Inflammatory macrophage (primary cell): ENCODE measurements at regions not wholly inside any gene's neighbourhood (a gene's known extent, or its start where the extent isn't known, plus 50 kb on each side); places are given as distances from the start of the nearest gene placed in this dataset.
"Not testable (repeated sequence)": the region's sequence is repeated elsewhere in the genome, so short reads cannot be mapped to it uniquely, and the experiment has no call there.

Experiments used
- DNase-seq, 2 donors: peaks; one replicate each; pipeline ENCODE4 v3.0.0-alpha.2; 2020 to 2022

GRCh38 chr2:210963386-210963785, 407.0 kb downstream of the CPS1 start:
- no peak for DNase-seq

- no peak for DNase-seq
Observed at GRCh38 chr2:210964141-210964764, 407.9 kb downstream of the CPS1 start.

- DNase-seq: no peak
Observed at GRCh38 chr2:210965472-210965871, 409.1 kb downstream of the CPS1 start.

- no peak for DNase-seq
Observed at GRCh38 chr2:210966330-210966729, 409.9 kb downstream of the CPS1 start.

GRCh38 chr2:210971431-210971830, 415.0 kb downstream of the CPS1 start:
- DNase-seq: no peak

GRCh38 chr2:210986806-210987205, 430.4 kb downstream of the CPS1 start:
- DNase-seq: not testable (repeated sequence)

GRCh38 chr2:210991107-210991506, 434.7 kb downstream of the CPS1 start:
- no peak for DNase-seq

GRCh38 chr2:210994104-210994503, 437.7 kb downstream of the CPS1 start:
- DNase-seq: no peak

GRCh38 chr2:210997373-210997772, 441.0 kb downstream of the CPS1 start:
- DNase-seq: no peak

GRCh38 chr2:210998334-210998733, 441.9 kb downstream of the CPS1 start:
- no peak for DNase-seq

- no peak for DNase-seq
Observed at GRCh38 chr2:211014376-211014775, 458.0 kb downstream of the CPS1 start.

GRCh38 chr2:211014906-211015305, 458.5 kb downstream of the CPS1 start:
- no peak for DNase-seq

- DNase-seq: not testable (repeated sequence)
Observed at GRCh38 chr2:211025089-211025488, 468.7 kb downstream of the CPS1 start.

- DNase-seq: no peak
Observed at GRCh38 chr2:211026109-211026508, 469.7 kb downstream of the CPS1 start.

- DNase-seq: no peak
Observed at GRCh38 chr2:211027976-211028375, 471.6 kb downstream of the CPS1 start.

GRCh38 chr2:211033765-211034164, 477.4 kb downstream of the CPS1 start:
- no peak for DNase-seq

- peak in 1 of 2 donors; percentile 9 for DNase-seq
Observed at GRCh38 chr2:211035548-211036185, 479.3 kb downstream of the CPS1 start.

GRCh38 chr2:211045025-211045424, 488.6 kb downstream of the CPS1 start:
- DNase-seq: no peak

- DNase-seq: no peak
Observed at GRCh38 chr2:211049321-211050018, 493.1 kb downstream of the CPS1 start.

- no peak for DNase-seq
Observed at GRCh38 chr2:211055438-211055837, 499.0 kb downstream of the CPS1 start.

- no peak for DNase-seq
Observed at GRCh38 chr2:211061612-211062296, 505.4 kb downstream of the CPS1 start.

GRCh38 chr2:211062297-211062612, 505.9 kb downstream of the CPS1 start:
- no peak for DNase-seq

- DNase-seq: no peak
Observed at GRCh38 chr2:211067029-211067428, 510.6 kb downstream of the CPS1 start.
